K562 (cell line): ENCODE measurements at regions not wholly inside any gene's neighbourhood (a gene's known extent, or its start where the extent isn't known, plus 50 kb on each side); places are given as distances from the start of the nearest gene placed in this dataset.
"Not testable (repeated sequence)": the region's sequence is repeated elsewhere in the genome, so short reads cannot be mapped to it uniquely, and the experiment has no call there.

Experiments used
- ATAC-seq: fragments of 200-7000 bp; cut with Tn5 transposase; 3 replicates; pipeline ENCODE4 v1.9.1; 2020; ENCODE audit warnings: moderate library complexity
- BruUV-seq: library from RNA; stranded (reverse); fragments of 400-500 nt; replicated peaks from 2 replicates; lab custom pipeline; 2021; lab: Mats Ljungman, UMichigan
- CTCF ChIA-PET: fragments of 300-600 bp; formaldehyde crosslinking; extraction: SDS; loops from one replicate; lab custom pipeline; 2021; ENCODE audit warnings: low intra/inter-chr PET ratio; lab: Yijun Ruan, JAX
- POLR2A ChIA-PET: fragments of 300-600, 350-650 bp; sonication (Branson Sonifier 250); formaldehyde crosslinking; extraction: SDS; loops from one replicate; lab custom pipeline; 2021; ENCODE audit warnings: antibody characterized with exemption, inconsistent platforms; lab: Yijun Ruan, JAX
- DNase-seq, 4 experiments: peaks; one replicate each; pipeline versions ENCODE4 v3.0.0 to v3.0.0-alpha.2; 2011 to 2018; ENCODE audit warnings: low spot score in 3 of 4, mixed read lengths in 3 of 4; ENCODE audit errors: extremely low read depth in 1 of 4
- FAIRE-seq: peaks from 2 replicates; lab custom pipeline; 2011; peaks lifted over from hg19 to GRCh38; lab: Jason Lieb, UNC
- H2AFZ ChIP-seq: 2 replicates; pipeline ENCODE4 v1.6.0; 2011; ENCODE audit warnings: low read depth, low read length, control low read depth, inconsistent platforms
- H3K27ac ChIP-seq: fragments of 200-600 bp; 3 replicates; pipeline ENCODE4 v1.8.0; 2011; ENCODE audit warnings: low read depth, mild to moderate bottlenecking, control low read depth, inconsistent platforms, low read length, moderate library complexity, mixed read lengths; ENCODE audit errors: extremely low read depth
- H3K27me3 ChIP-seq, 2 experiments: fragments of 300-600 bp in 1 of 2; 2 replicates in 1 of 2; 3 replicates in 1 of 2; pipeline versions ENCODE4 v1.6.0 to v1.8.0; 2011; ENCODE audit warnings: inconsistent platforms in 2 of 2, low read length in 2 of 2, mild to moderate bottlenecking in 1 of 2, mixed read lengths in 1 of 2, moderate library complexity in 1 of 2; ENCODE audit not compliant: control insufficient read depth in 2 of 2, insufficient read depth in 2 of 2
- H3K36me3 ChIP-seq: fragments of 300-600 bp; 3 replicates; pipeline ENCODE4 v1.8.0; 2011; ENCODE audit warnings: mild to moderate bottlenecking, low read length, inconsistent platforms; ENCODE audit not compliant: control insufficient read depth, insufficient read depth
- H3K4me1 ChIP-seq, 2 experiments: fragments of 200-600 bp in 1 of 2; replicated peaks in 1 of 2; 2 replicates in 1 of 2; 3 replicates in 1 of 2; pipeline versions ENCODE4 v1.5.1 to v1.8.0; 2011; ENCODE audit warnings: inconsistent platforms in 2 of 2, low read length in 2 of 2, mild to moderate bottlenecking in 1 of 2, mixed read lengths in 1 of 2, moderate library complexity in 1 of 2; ENCODE audit not compliant: control insufficient read depth in 2 of 2, insufficient read depth in 2 of 2
- H3K4me2 ChIP-seq: 2 replicates; pipeline ENCODE4 v1.6.1; 2011; ENCODE audit warnings: low read length, control low read depth, inconsistent platforms, mixed read lengths; ENCODE audit not compliant: insufficient read depth
- H3K4me3 ChIP-seq: fragments of 200-600 bp; sonication (generic), shearing (Covaris generic); 2 replicates; pipeline ENCODE4 v1.5.1; 2016; ENCODE audit warnings: control low read depth, inconsistent platforms
- H3K79me2 ChIP-seq: fragments of 200-600 bp; 3 replicates; pipeline ENCODE4 v1.8.0; 2011; ENCODE audit warnings: low read length, inconsistent platforms; ENCODE audit not compliant: control insufficient read depth, insufficient read depth
- H3K9ac ChIP-seq, 2 experiments: 2 replicates each; pipeline versions ENCODE4 v1.6.0 to v1.6.1; 2011; ENCODE audit warnings: low read depth in 2 of 2, low read length in 2 of 2, control low read depth in 1 of 2, inconsistent platforms in 1 of 2, mild to moderate bottlenecking in 1 of 2, mixed read lengths in 1 of 2; ENCODE audit not compliant: insufficient read depth in 1 of 2
- H3K9me1 ChIP-seq: one replicate; pipeline ENCODE4 v1.6.0; 2011; ENCODE audit warnings: inconsistent platforms, mild to moderate bottlenecking, low read length, moderate library complexity; ENCODE audit not compliant: control insufficient read depth, insufficient read depth
- H3K9me3 ChIP-seq: replicated peaks from 2 replicates; pipeline ENCODE4 v1.5.1; 2011; ENCODE audit warnings: low read depth, low read length, inconsistent platforms; ENCODE audit not compliant: control insufficient read depth, insufficient read depth
- H4K20me1 ChIP-seq: replicated peaks from 2 replicates; pipeline ENCODE4 v1.6.1; 2011; ENCODE audit warnings: low read length, inconsistent platforms, mixed read lengths; ENCODE audit not compliant: control insufficient read depth, insufficient read depth
- CC2D1A ChIP-seq: fragments of 450-650 bp; IDR thresholded peaks from 2 replicates; pipeline ENCODE4 v1.6.1; 2017; ENCODE audit warnings: mild to moderate bottlenecking
- EHMT2 ChIP-seq: fragments of 450-650 bp; IDR thresholded peaks from 2 replicates; pipeline ENCODE4 v1.6.1; 2018; ENCODE audit warnings: antibody characterized with exemption
- ESRRB ChIP-seq: fragments of 250-450 bp; sonication (Bioruptor Pico); IDR thresholded peaks from 2 replicates; pipeline ENCODE4 v1.5.0; 2020; ENCODE audit warnings: mild to moderate bottlenecking, moderate library complexity, borderline replicate concordance
- ETV1 ChIP-seq: fragments of 450-650 bp; conservative IDR thresholded peaks from 2 replicates; pipeline ENCODE4 v1.6.1; 2016; ENCODE audit warnings: missing genetic modification characterization, control low read depth, low read depth, missing compliant biosample characterization
- FOXA3 ChIP-seq, 2 experiments: fragments of 450-650 bp in 1 of 2; sonication (generic) in 1 of 2; formaldehyde crosslinking; IDR thresholded peaks in 1 of 2; conservative IDR thresholded peaks in 1 of 2; 2 replicates each; pipeline versions ENCODE4 v1.4.0 to v1.8.0; 2020 to 2022; ENCODE audit warnings: mild to moderate bottlenecking in 2 of 2, missing genetic modification reagents in 1 of 2
- FOXP1 ChIP-seq: sonication (generic); formaldehyde crosslinking; IDR thresholded peaks from 2 replicates; pipeline ENCODE4 v1.8.0; 2022; ENCODE audit warnings: mild to moderate bottlenecking, missing genetic modification reagents
- MAFG ChIP-seq: fragments of 450-650 bp; conservative IDR thresholded peaks from 2 replicates; pipeline ENCODE4 v1.6.1; 2016; ENCODE audit warnings: missing genetic modification characterization, missing compliant biosample characterization
- RHOXF2B ChIP-seq: fragments of 250-450 bp; sonication (Bioruptor Pico); conservative IDR thresholded peaks from 2 replicates; pipeline ENCODE4 v1.5.1; 2021
- RNF2 ChIP-seq: sonication (generic); IDR thresholded peaks from 2 replicates; pipeline ENCODE4 v1.6.1; 2016
- SPI1 ChIP-seq: IDR thresholded peaks from 2 replicates; pipeline ENCODE4 v1.6.1; 2011; ENCODE audit warnings: low read depth, low read length, control low read depth, borderline replicate concordance
- TCF3 ChIP-seq: sonication (generic); formaldehyde crosslinking; IDR thresholded peaks from 2 replicates; pipeline ENCODE4 v1.4.0; 2020; ENCODE audit warnings: mild to moderate bottlenecking, missing genetic modification reagents
- VEZF1 ChIP-seq: fragments of 200-800 bp; sonication (Bioruptor generic); IDR thresholded peaks from 2 replicates; pipeline ENCODE4 v1.6.1; 2017; ENCODE audit warnings: missing genetic modification characterization, missing compliant biosample characterization
- YY1 ChIP-seq, 3 experiments: IDR thresholded peaks; 2 replicates each; pipeline ENCODE4 v1.6.1; 2011; ENCODE audit warnings: low read length in 2 of 3, mild to moderate bottlenecking in 2 of 3, moderate library complexity in 2 of 3, borderline replicate concordance in 1 of 3, control low read depth in 1 of 3, low read depth in 1 of 3; ENCODE audit not compliant: insufficient read depth in 3 of 3, insufficient replicate concordance in 2 of 3, control insufficient read depth in 1 of 3, insufficient read length in 1 of 3; ENCODE audit errors: extremely low read depth in 1 of 3
- ZNF224 ChIP-seq: sonication (generic); formaldehyde crosslinking; IDR thresholded peaks from 2 replicates; pipeline ENCODE4 v1.8.0; 2022; ENCODE audit warnings: mild to moderate bottlenecking, missing genetic modification reagents
- ZNF766 ChIP-seq: fragments of 200-800 bp; sonication (Bioruptor generic); conservative IDR thresholded peaks from 2 replicates; pipeline ENCODE4 v1.6.1; 2016; ENCODE audit warnings: missing genetic modification characterization, missing compliant biosample characterization
- WGBS: fragments of 100-300 bp; shearing (Covaris generic); methylation state at CpG from one replicate; pipeline ENCODE4 v1.1.6; 2016; ENCODE audit warnings: low coverage, mixed read lengths; ENCODE audit not compliant: insufficient coverage; ENCODE audit errors: missing lambda C conversion rate; 5-methylcytosine and 5-hydroxymethylcytosine counted together
- in situ Hi-C: fragments of 300-500 bp; cut with MboI; formaldehyde crosslinking; loops from 4 replicates; pipeline ENCODE4 v1.15.0; 2018; ENCODE audit warnings: inconsistent platforms, mixed read lengths
- intact Hi-C: fragments of 100-400 bp; cut with micrococcal nuclease; formaldehyde crosslinking; loops from 2 replicates; pipeline ENCODE4 v1.14.2; 2022
- TF ChIP-seq, protein P1 (sequence below), 3 experiments: fragments of 200-800 bp in 1 of 3; fragments of 250-450 bp in 1 of 3; fragments of 450-650 bp in 1 of 3; sonication (Bioruptor Pico) in 1 of 3; sonication (Bioruptor generic) in 1 of 3; formaldehyde crosslinking in 1 of 3; IDR thresholded peaks; 2 replicates each; pipeline versions ENCODE4 v1.6.1 to v1.8.0; 2016 to 2022; ENCODE audit warnings: mild to moderate bottlenecking in 2 of 3, missing genetic modification characterization in 2 of 3, missing compliant biosample characterization in 1 of 3, moderate library complexity in 1 of 3

DNA sequence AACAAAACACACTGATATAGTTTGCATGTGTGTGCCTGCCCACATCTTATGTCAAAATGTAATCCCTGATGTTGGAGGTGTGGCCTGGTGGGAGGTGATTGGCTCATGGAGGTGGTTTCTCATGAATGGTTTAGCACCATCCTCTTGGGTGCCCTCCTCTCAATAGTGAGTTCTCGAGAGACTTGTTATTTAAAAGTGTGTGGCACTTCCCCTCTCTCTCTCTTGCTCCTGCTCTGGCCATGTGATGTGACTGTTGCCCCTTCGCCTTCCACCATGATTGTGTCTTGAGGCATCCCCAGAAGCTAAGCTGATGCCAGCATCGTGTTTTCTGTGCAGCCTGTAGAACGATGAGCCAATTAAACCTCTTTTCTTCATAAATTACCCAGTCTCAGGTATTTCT is 454.1 kb upstream of the DCN start (continued):
- TF ChIP-seq ZNF766 (CRISPR knock-in tag) (peak; percentile 69), TCF3 (CRISPR knock-in tag) (no peak), ESRRB (no peak), RHOXF2B (CRISPR knock-in tag) (no peak), ZNF224 (CRISPR knock-in tag) (no peak), ETV1 (tag) (no peak), EHMT2 (0 out of 2 replicates have a peak, but pooled peaks have one; percentile 42), YY1 (IDR thresholded peaks at IDR 0.05; ENCODE audit: borderline replicate concordance in 1 of 3, control insufficient read depth in 1 of 3, extremely low read depth in 1 of 3, insufficient read depth in 3 of 3, insufficient read length in 1 of 3, insufficient replicate concordance in 2 of 3, low read depth in 1 of 3, low read length in 2 of 3) (peak in 1 of 3 experiments; percentile 27), SPI1 (peak; percentile 70)

DNA sequence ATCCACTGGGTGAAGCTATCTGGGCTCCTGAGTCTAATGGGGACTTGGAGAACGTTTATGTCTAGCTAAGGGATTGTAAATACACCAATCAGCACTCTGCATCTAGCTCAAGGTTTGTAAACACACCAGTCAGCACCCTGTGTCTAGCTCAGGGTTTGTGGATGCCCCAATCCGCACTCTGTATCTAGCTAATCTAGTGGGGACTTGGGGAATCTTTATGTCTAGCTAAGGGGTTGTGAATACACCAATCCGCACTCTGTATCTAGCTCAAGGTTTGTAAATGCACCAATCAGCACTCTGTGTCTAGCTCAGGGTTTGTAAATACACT is 451.7 kb upstream of the DCN start:
- FAIRE-seq, H4K20me1 ChIP-seq, CTCF ChIA-PET, BruUV-seq, H3K27me3 ChIP-seq, in situ Hi-C loops, H3K9me1 ChIP-seq, ATAC-seq, H3K9me3 ChIP-seq, H3K36me3 ChIP-seq: not testable (repeated sequence)
- intact Hi-C loops: loop anchor here (2.0 to 10.0 kb wide), 4 partner anchors 46 to 250 kb away; no protein-coding TSS in a partner anchor
- H3K27ac ChIP-seq: peak overlapping the region; percentile 83
- H3K4me1 ChIP-seq: peaks cover 13 to 15% of the 10 kb centered on the region in 2 experiments; a peak in 4 of 5 replicates
- H2AFZ ChIP-seq: peak overlapping the region; percentile 95
- peak in 1 of 4 experiments; percentile 56 for DNase-seq
- POLR2A ChIA-PET: interaction anchor here (0.6 to 3.6 kb wide), 23 partner anchors 8 to 998 kb away, joined by 3 to 41 read pairs (median 4); partner anchors contain the start of gene BTG1
- peak overlapping the region; percentile 69 to 97 for H3K9ac ChIP-seq
- 29% methylated on average over 3 of the region's 3 CpGs for WGBS
- H3K4me2 ChIP-seq: peak overlapping the region; percentile 85
- peak overlapping the region; percentile 72 for H3K4me3 ChIP-seq
- peaks cover 57% of the 10 kb centered on the region for H3K79me2 ChIP-seq
- TF ChIP-seq FOXP1 (CRISPR knock-in tag) (peak; percentile 72; the same call in 1 of the 2 replicates), MAFG (tag) (peak; percentile 87), CC2D1A (peak; percentile 98; the same call in 1 of the 2 replicates), RNF2 (0 out of 2 replicates have a peak, but pooled peaks have one; percentile 5), VEZF1 (peak; percentile 14), FOXA3 (CRISPR knock-in tag; conservative IDR thresholded peaks at IDR 0.05 in 1 of 2, IDR thresholded peaks at IDR 0.05 in 1 of 2) (0 out of 4 replicates have a peak, but pooled peaks of 1 of the 2 experiments have one; percentile 39)
- TF ChIP-seq, protein P1, sequence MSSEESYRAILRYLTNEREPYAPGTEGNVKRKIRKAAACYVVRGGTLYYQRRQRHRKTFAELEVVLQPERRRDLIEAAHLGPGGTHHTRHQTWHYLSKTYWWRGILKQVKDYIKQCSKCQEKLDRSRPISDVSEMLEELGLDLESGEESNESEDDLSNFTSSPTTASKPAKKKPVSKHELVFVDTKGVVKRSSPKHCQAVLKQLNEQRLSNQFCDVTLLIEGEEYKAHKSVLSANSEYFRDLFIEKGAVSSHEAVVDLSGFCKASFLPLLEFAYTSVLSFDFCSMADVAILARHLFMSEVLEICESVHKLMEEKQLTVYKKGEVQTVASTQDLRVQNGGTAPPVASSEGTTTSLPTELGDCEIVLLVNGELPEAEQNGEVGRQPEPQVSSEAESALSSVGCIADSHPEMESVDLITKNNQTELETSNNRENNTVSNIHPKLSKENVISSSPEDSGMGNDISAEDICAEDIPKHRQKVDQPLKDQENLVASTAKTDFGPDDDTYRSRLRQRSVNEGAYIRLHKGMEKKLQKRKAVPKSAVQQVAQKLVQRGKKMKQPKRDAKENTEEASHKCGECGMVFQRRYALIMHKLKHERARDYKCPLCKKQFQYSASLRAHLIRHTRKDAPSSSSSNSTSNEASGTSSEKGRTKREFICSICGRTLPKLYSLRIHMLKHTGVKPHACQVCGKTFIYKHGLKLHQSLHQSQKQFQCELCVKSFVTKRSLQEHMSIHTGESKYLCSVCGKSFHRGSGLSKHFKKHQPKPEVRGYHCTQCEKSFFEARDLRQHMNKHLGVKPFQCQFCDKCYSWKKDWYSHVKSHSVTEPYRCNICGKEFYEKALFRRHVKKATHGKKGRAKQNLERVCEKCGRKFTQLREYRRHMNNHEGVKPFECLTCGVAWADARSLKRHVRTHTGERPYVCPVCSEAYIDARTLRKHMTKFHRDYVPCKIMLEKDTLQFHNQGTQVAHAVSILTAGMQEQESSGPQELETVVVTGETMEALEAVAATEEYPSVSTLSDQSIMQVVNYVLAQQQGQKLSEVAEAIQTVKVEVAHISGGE (CRISPR knock-in tag; IDR thresholded peaks at IDR 0.05): 0 out of 6 replicates have a peak, but pooled peaks of 1 of the 3 experiments have one; percentile 42
